GM10266 (cell line): ENCODE measurements at regions not wholly inside any gene's neighbourhood (a gene's known extent, or its start where the extent isn't known, plus 50 kb on each side); places are given as distances from the start of the nearest gene placed in this dataset.

ENCODE experiments used
- DNase-seq: peaks from one replicate; pipeline ENCODE4 v3.0.0; 2012; ENCODE audit errors: extremely low spot score
- CTCF ChIP-seq: IDR thresholded peaks from 2 replicates; pipeline ENCODE4 v1.5.1; 2012; ENCODE audit warnings: mild to moderate bottlenecking, low read depth; ENCODE audit not compliant: control insufficient read depth, insufficient read depth; ENCODE audit errors: missing control alignments

DNA sequence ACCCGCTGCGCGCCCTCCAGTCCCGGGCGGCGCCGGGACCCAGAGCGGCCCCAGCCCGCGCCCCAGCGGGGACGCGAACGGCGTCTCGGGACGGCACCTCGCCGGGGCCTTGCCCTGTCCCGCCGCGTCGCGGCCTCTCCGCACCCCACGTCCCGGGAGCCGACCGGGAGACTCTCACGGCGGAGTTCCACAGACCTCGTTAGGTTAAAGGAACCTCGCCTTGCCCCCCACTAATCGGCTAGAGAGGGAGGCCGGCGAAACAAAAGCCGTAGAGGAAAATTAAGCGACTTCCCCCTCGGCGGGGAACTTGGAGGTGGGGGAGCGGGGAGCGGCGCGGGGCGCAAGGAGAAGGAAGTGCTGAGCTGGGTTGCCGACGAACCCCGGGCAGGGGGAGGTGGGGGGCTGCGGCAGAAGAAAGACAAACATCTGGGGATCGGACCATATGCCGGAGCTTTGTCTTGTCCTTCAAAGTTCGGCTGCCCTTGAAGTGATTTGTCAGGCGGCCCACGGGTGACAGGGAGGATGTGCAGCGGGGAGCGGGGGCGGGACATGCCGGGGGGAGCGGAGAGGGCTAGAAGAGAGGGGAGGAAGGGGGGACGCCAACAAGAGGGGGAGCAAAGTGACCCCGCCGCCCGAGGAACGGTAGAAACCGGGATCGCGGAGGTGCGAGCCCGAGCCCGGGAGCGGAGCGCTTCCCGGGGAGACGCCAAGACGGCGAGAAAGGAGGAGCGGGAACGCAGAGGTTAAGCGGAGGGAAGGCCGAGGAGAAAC is 120.0 kb upstream of the RRP15 start:
- no peak for TF ChIP-seq CTCF
- peak; percentile 26 for DNase-seq

GRCh38 chr1:218165701-218166114 is 119.4 kb upstream of the RRP15 start:
- TF ChIP-seq CTCF = no peak
- no peak for DNase-seq

DNA sequence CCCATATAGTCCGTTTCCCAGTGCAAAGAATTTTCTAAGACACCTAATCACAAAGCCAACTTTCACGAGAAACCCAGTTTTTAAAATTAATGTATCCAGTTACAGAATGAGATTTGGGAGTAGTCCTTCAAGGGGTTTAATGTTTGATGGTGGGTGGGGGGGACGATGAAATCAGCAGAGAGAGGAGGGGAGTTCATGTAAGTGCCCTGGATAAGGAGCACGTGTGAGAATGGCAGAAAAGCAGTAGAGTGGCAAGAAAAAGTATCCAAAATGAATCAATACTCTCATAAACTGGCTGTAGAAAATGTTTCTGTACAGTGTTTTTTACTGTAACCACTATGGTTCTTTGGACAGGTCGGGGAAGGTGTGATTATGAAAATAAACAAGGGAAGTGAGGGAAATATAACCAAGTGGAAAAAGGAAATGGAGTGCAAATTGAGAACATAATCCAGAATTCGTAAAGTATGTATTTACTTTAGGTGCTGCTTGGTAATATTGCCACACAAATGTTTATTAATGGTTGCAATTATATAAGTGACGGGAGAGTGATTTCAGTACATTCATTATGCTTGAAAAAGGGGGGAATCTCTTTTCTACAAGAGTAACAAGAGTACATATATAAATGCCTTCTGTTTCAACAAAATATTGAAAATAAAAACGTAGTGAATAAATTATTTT is 118.7 kb upstream of the RRP15 start:
- TF ChIP-seq CTCF = no peak
- DNase-seq = no peak

DNA sequence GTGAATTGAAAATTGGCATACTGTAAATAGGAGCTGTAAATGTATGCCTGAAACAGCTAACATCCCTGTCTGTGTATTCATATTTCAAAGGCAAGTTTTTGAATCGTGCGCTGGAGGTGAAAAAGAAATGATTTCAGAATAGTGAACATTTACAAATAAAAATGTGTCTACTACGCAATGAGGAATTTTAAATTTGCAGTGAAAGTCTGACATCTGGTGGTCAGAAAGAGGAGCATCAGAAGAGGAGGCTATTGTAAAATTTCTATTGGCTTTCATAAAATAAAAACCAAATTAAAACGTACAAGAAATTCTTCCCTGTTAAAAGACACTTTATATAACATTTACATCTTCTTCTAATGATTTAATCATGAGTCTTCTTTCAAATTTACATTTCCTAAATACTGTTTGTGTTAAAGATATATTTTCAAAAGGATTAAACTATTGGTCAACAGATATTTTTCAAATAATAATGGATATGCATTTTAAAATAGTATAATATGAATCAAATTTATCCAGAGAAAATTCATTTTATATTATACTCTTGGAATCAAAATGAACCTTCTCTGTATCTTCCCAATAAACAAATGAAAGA is 113.7 kb upstream of the RRP15 start:
- TF ChIP-seq CTCF = peak; percentile 61
- DNase-seq = peak; percentile 10

- no peak for DNase-seq
Observed at GRCh38 chr1:218182455-218182854, 102.6 kb upstream of the RRP15 start.

GRCh38 chr1:218200979-218201378 is 84.1 kb upstream of the RRP15 start:
- DNase-seq = no peak
- no peak for TF ChIP-seq CTCF

More at GRCh38 chr1:218182455-218182854, 102.6 kb upstream of the RRP15 start:
- TF ChIP-seq CTCF = no peak

DNA sequence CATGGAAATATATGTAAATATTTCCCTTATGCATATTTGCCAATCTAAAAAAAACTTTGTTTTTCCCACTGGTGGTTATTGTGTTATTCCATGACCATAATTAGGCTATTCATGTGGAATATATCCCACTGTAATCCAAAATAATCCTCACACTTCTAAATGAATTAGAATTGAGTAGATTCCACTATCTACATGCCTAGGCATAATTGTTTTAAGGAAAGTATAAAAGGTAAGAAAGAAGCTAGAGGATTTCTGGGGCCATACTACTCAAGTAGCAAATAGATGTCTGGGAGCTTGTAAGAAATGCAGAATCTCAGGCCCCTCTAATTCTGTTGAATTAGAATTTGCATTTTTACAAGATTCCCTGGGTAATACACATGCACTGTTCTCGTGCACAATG is 83.5 kb upstream of the RRP15 start:
- TF ChIP-seq CTCF = no peak
- DNase-seq = no peak
